H1 (cell line): ENCODE measurements at regions not wholly inside any gene's neighbourhood (a gene's known extent, or its start where the extent isn't known, plus 50 kb on each side); places are given as distances from the start of the nearest gene placed in this dataset.

Experiments
- CTCF ChIA-PET: fragments of 300-600 bp; sonication (Branson Sonifier 250); formaldehyde crosslinking; loops from one replicate; lab custom pipeline; 2021; ENCODE audit not compliant: partially characterized antibody; lab: Charles Lee
- POLR2A ChIA-PET: fragments of 300-600 bp; sonication (Branson Sonifier 250); formaldehyde crosslinking; loops from one replicate; lab custom pipeline; 2021; ENCODE audit warnings: inconsistent platforms; ENCODE audit not compliant: partially characterized antibody; lab: Charles Lee
- DNase-seq, 2 experiments: peaks; one replicate each; pipeline versions ENCODE4 v3.0.0 to v3.0.0-alpha.2; 2010 to 2022; ENCODE audit warnings: low spot score in 2 of 2, low read depth in 1 of 2, mixed read lengths in 1 of 2
- FAIRE-seq: peaks from 2 replicates; lab custom pipeline; 2011; peaks lifted over from hg19 to GRCh38; lab: Jason Lieb, UNC
- H2AFZ ChIP-seq: 2 replicates; pipeline ENCODE4 v1.8.1; 2012; ENCODE audit warnings: low read length, inconsistent platforms
- H2AK5ac ChIP-seq: 2 replicates; pipeline ENCODE4 v1.6.1; 2013; ENCODE audit warnings: low read depth, low read length
- H2BK120ac ChIP-seq: replicated peaks from 2 replicates; pipeline ENCODE3; 2013; ENCODE audit warnings: low read depth, low read length, inconsistent platforms
- H2BK12ac ChIP-seq: 2 replicates; pipeline ENCODE4 v1.6.1; 2013; ENCODE audit warnings: low read depth, low read length
- H2BK15ac ChIP-seq: 2 replicates; pipeline ENCODE4 v1.6.1; 2013; ENCODE audit warnings: low read length
- H2BK20ac ChIP-seq: 2 replicates; pipeline ENCODE4 v1.6.1; 2013; ENCODE audit warnings: low read length
- H2BK5ac ChIP-seq: 2 replicates; pipeline ENCODE4 v1.6.1; 2013; ENCODE audit warnings: low read depth, low read length
- H3K14ac ChIP-seq: 2 replicates; pipeline ENCODE4 v1.6.1; 2013; ENCODE audit warnings: inconsistent platforms; ENCODE audit not compliant: insufficient read length
- H3K18ac ChIP-seq: 2 replicates; pipeline ENCODE4 v1.6.1; 2013; ENCODE audit warnings: low read length; ENCODE audit errors: extremely low read depth
- H3K23ac ChIP-seq: 2 replicates; pipeline ENCODE4 v1.6.1; 2013; ENCODE audit warnings: inconsistent platforms; ENCODE audit not compliant: insufficient read length
- H3K23me2 ChIP-seq: 2 replicates; pipeline ENCODE4 v1.6.1; 2013; ENCODE audit warnings: low read depth, low read length
- H3K27ac ChIP-seq: 2 replicates; pipeline ENCODE4 v1.6.1; 2011; ENCODE audit warnings: low read depth, low read length, inconsistent platforms
- H3K27me3 ChIP-seq, 4 experiments: replicated peaks in 1 of 4; 1 replicate in 1 of 4; 2 replicates in 3 of 4; pipeline versions ENCODE4 v1.6.1 to v1.8.1; 2011 to 2013; ENCODE audit warnings: low read length in 3 of 4, mild to moderate bottlenecking in 3 of 4, inconsistent platforms in 2 of 4, mixed read lengths in 2 of 4, moderate library complexity in 1 of 4; ENCODE audit not compliant: control insufficient read depth in 3 of 4, insufficient read depth in 3 of 4; ENCODE audit errors: extremely low read depth in 1 of 4
- H3K36me3 ChIP-seq, 4 experiments: 2 replicates each; pipeline versions ENCODE4 v1.6.1 to v1.8.1; 2011 to 2013; ENCODE audit warnings: mild to moderate bottlenecking in 4 of 4, low read length in 3 of 4, moderate library complexity in 2 of 4, control low read depth in 1 of 4, inconsistent platforms in 1 of 4; ENCODE audit not compliant: insufficient read depth in 4 of 4, control insufficient read depth in 2 of 4
- H3K4ac ChIP-seq: replicated peaks from 2 replicates; pipeline ENCODE3; 2013; ENCODE audit warnings: low read length, low read depth, mixed read lengths, inconsistent platforms; ENCODE audit not compliant: insufficient read length
- H3K4me1 ChIP-seq, 4 experiments: replicated peaks in 1 of 4; 1 replicate in 1 of 4; 2 replicates in 3 of 4; pipeline versions ENCODE4 v1.6.1 to v1.8.1; 2011 to 2013; ENCODE audit warnings: low read length in 3 of 4, inconsistent platforms in 2 of 4, mixed read lengths in 1 of 4; ENCODE audit not compliant: insufficient read depth in 4 of 4, control insufficient read depth in 3 of 4
- H3K4me2 ChIP-seq, 2 experiments: 2 replicates each; pipeline versions ENCODE4 v1.6.1 to v1.8.1; 2011 to 2013; ENCODE audit warnings: low read depth in 2 of 2, low read length in 2 of 2, control low read depth in 1 of 2, inconsistent platforms in 1 of 2, mild to moderate bottlenecking in 1 of 2; ENCODE audit not compliant: insufficient read depth in 1 of 2
- H3K4me3 ChIP-seq, 4 experiments: fragments of 200-600, 300-600 bp in 1 of 4; sonication (generic), shearing (Covaris generic), sonication (Bioruptor Twin) in 1 of 4; 2 replicates each; pipeline versions ENCODE4 v1.5.1 to v1.8.1; 2011 to 2016; ENCODE audit warnings: low read length in 4 of 4, low read depth in 3 of 4, control low read depth in 2 of 4, inconsistent platforms in 2 of 4, mild to moderate bottlenecking in 2 of 4, mixed read lengths in 1 of 4, moderate library complexity in 1 of 4; ENCODE audit not compliant: insufficient read depth in 2 of 4; ENCODE audit errors: extremely low read depth in 1 of 4
- H3K56ac ChIP-seq: replicated peaks from 2 replicates; pipeline ENCODE3; 2013; ENCODE audit warnings: low read depth, mild to moderate bottlenecking, mixed read lengths, low read length, inconsistent platforms; ENCODE audit not compliant: insufficient read length
- H3K79me1 ChIP-seq: 2 replicates; pipeline ENCODE4 v1.6.1; 2013; ENCODE audit warnings: low read depth, low read length, control low read depth
- H3K79me2 ChIP-seq, 2 experiments: 2 replicates each; pipeline versions ENCODE4 v1.6.1 to v1.8.1; 2012 to 2013; ENCODE audit warnings: low read length in 2 of 2, mild to moderate bottlenecking in 2 of 2, inconsistent platforms in 1 of 2; ENCODE audit not compliant: insufficient read depth in 2 of 2, control insufficient read depth in 1 of 2
- H3K9ac ChIP-seq, 4 experiments: replicated peaks in 1 of 4; 1 replicate in 1 of 4; 2 replicates in 3 of 4; pipeline versions ENCODE4 v1.6.1 to v1.8.1; 2011 to 2013; ENCODE audit warnings: low read depth in 3 of 4, low read length in 3 of 4, control low read depth in 2 of 4, mild to moderate bottlenecking in 2 of 4, moderate library complexity in 2 of 4, inconsistent platforms in 1 of 4; ENCODE audit errors: extremely low read depth in 1 of 4
- H3K9me3 ChIP-seq, 2 experiments: 2 replicates each; pipeline versions ENCODE4 v1.6.1 to v1.8.1; 2012 to 2013; ENCODE audit warnings: mild to moderate bottlenecking in 2 of 2, moderate library complexity in 2 of 2, control low read depth in 1 of 2, inconsistent platforms in 1 of 2, low read depth in 1 of 2, low read length in 1 of 2, mixed read lengths in 1 of 2; ENCODE audit not compliant: insufficient read depth in 2 of 2
- H4K20me1 ChIP-seq, 2 experiments: replicated peaks in 1 of 2; 2 replicates each; pipeline versions ENCODE3 to v1.8.1; 2011 to 2013; ENCODE audit warnings: inconsistent platforms in 2 of 2, low read length in 2 of 2, mild to moderate bottlenecking in 1 of 2; ENCODE audit not compliant: insufficient read depth in 2 of 2, control insufficient read depth in 1 of 2
- H4K5ac ChIP-seq: 2 replicates; pipeline ENCODE4 v1.6.1; 2013; ENCODE audit warnings: low read length, low read depth, mixed read lengths, inconsistent platforms; ENCODE audit not compliant: insufficient read length
- H4K8ac ChIP-seq: 2 replicates; pipeline ENCODE4 v1.8.0; 2013; ENCODE audit warnings: mild to moderate bottlenecking, moderate library complexity, low read length, inconsistent platforms; ENCODE audit not compliant: insufficient read depth; ENCODE audit errors: extremely low read depth
- H4K91ac ChIP-seq: replicated peaks from 2 replicates; pipeline ENCODE3; 2013; ENCODE audit warnings: low read length, mixed read lengths, inconsistent platforms; ENCODE audit not compliant: insufficient read length
- ASH2L ChIP-seq: fragments of 200-600, 300-600 bp; sonication (generic); IDR thresholded peaks from one replicate; pipeline ENCODE4 v1.7.1; 2017; ENCODE audit warnings: low read length
- CBX8 ChIP-seq: fragments of 300-800, 300-1000 bp; sonication (generic); IDR thresholded peaks from 2 replicates; pipeline ENCODE4 v1.7.1; 2016; ENCODE audit warnings: low read depth, low read length, borderline replicate concordance
- CTBP2 ChIP-seq: IDR thresholded peaks from 2 replicates; pipeline ENCODE4 v1.7.0; 2011; ENCODE audit warnings: borderline replicate concordance, mild to moderate bottlenecking, moderate library complexity, mixed read lengths, low read length; ENCODE audit not compliant: insufficient read depth, insufficient read length
- EZH2 ChIP-seq: fragments of 200-600 bp; sonication (generic); IDR thresholded peaks from 2 replicates; pipeline ENCODE4 v1.7.1; 2012; ENCODE audit warnings: low read depth, mild to moderate bottlenecking, moderate library complexity, low read length, inconsistent platforms; ENCODE audit not compliant: severe bottlenecking
- KDM4A ChIP-seq: IDR thresholded peaks from one replicate; pipeline ENCODE4 v1.7.1; 2012; ENCODE audit warnings: low read depth, mild to moderate bottlenecking, moderate library complexity, low read length, inconsistent platforms; ENCODE audit not compliant: severe bottlenecking
- SP1 ChIP-seq: IDR thresholded peaks from 2 replicates; pipeline ENCODE4 v1.6.1; 2011; ENCODE audit warnings: low read depth, low read length
- SRF ChIP-seq: IDR thresholded peaks from 2 replicates; pipeline ENCODE4 v1.6.1; 2011; ENCODE audit warnings: mild to moderate bottlenecking, low read depth, low read length, moderate library complexity
- SUZ12 ChIP-seq: fragments of 200-600 bp; sonication (generic); IDR thresholded peaks from 2 replicates; pipeline ENCODE4 v1.6.1; 2012; ENCODE audit warnings: mild to moderate bottlenecking, inconsistent platforms, low read length, moderate library complexity, mixed read lengths
- TBP ChIP-seq: IDR thresholded peaks from 2 replicates; pipeline ENCODE4 v1.6.1; 2011; ENCODE audit warnings: low read depth, low read length, improper control_type of control experiment
- TCF12 ChIP-seq: IDR thresholded peaks from 2 replicates; pipeline ENCODE4 v1.6.1; 2011; ENCODE audit warnings: low read depth, mild to moderate bottlenecking, low read length
- WGBS, 2 experiments: shearing (Covaris generic) in 1 of 2; methylation state at CpG; one replicate each; pipeline versions ENCODE4 v1.1.6 to v1.1.7; 2013 to 2015; ENCODE audit warnings: low lambda C conversion rate in 2 of 2, mixed read lengths in 2 of 2, inconsistent platforms in 1 of 2, low coverage in 1 of 2, missing lambda C conversion rate in 1 of 2; ENCODE audit not compliant: insufficient replicate concordance in 2 of 2, insufficient coverage in 1 of 2, insufficient read length in 1 of 2; ENCODE audit errors: extremely low coverage in 1 of 2, missing lambda C conversion rate in 1 of 2; 5-methylcytosine and 5-hydroxymethylcytosine counted together
- TF ChIP-seq, protein P1 (sequence below), 3 experiments: IDR thresholded peaks; 1 replicate in 2 of 3; 2 replicates in 1 of 3; pipeline versions ENCODE4 v1.5.1 to v1.6.1; 2011; ENCODE audit warnings: low read length in 3 of 3, mild to moderate bottlenecking in 3 of 3, inconsistent platforms in 2 of 3, low read depth in 1 of 3, moderate library complexity in 1 of 3; ENCODE audit not compliant: insufficient read depth in 1 of 3; ENCODE audit errors: control extremely low read depth in 1 of 3
- TF ChIP-seq, protein P2 (sequence below): IDR thresholded peaks from 2 replicates; pipeline ENCODE4 v1.6.1; 2011; ENCODE audit warnings: low read depth, mild to moderate bottlenecking, low read length; ENCODE audit not compliant: insufficient read depth

- Histone ChIP-seq H3K14ac (no peak overlapping the region), H3K4me2 (no peak overlapping the region), H3K4ac (no peak overlapping the region), H2AFZ (no peak overlapping the region), H2AK5ac (no peak overlapping the region), H2BK120ac (no peak overlapping the region), H2BK5ac (no peak overlapping the region), H3K79me1 (no peaks in the 10 kb centered on the region), H3K9me3 (peaks cover 3 to 4% of the 10 kb centered on the region in 2 experiments; a peak in 2 of 4 replicates), H3K56ac (no peak overlapping the region), H2BK20ac (no peak overlapping the region), H2BK12ac (no peak overlapping the region), H3K9ac (no peak overlapping the region), H3K27ac (no peak overlapping the region), H3K79me2 (no peaks in the 10 kb centered on the region), H3K18ac (no peak overlapping the region), H4K8ac (no peak overlapping the region), H3K36me3 (0 out of 8 replicates have a peak, but pooled peaks cover 0 to under 1% (median 0%) of the 10 kb centered on the region in 4 experiments), H3K23me2 (no peaks in the 10 kb centered on the region), H3K23ac (no peak overlapping the region), H3K4me3 (no peak overlapping the region), H2BK15ac (no peak overlapping the region), H4K5ac (no peak overlapping the region), H4K20me1 (no peaks in the 10 kb centered on the region), H3K4me1 (no peaks in the 10 kb centered on the region), H4K91ac (no peak overlapping the region), H3K27me3 (no peaks in the 10 kb centered on the region)
- WGBS, 2 experiments: 96% methylated on average over 8 of the region's 8 CpGs; no CpG with 5 or more reads in 1 of the 2 experiments
- ChIA-PET CTCF (no interaction called here), POLR2A (no interaction called here)
- FAIRE-seq: no peak
- no peak for DNase-seq
- TF ChIP-seq, protein P1, sequence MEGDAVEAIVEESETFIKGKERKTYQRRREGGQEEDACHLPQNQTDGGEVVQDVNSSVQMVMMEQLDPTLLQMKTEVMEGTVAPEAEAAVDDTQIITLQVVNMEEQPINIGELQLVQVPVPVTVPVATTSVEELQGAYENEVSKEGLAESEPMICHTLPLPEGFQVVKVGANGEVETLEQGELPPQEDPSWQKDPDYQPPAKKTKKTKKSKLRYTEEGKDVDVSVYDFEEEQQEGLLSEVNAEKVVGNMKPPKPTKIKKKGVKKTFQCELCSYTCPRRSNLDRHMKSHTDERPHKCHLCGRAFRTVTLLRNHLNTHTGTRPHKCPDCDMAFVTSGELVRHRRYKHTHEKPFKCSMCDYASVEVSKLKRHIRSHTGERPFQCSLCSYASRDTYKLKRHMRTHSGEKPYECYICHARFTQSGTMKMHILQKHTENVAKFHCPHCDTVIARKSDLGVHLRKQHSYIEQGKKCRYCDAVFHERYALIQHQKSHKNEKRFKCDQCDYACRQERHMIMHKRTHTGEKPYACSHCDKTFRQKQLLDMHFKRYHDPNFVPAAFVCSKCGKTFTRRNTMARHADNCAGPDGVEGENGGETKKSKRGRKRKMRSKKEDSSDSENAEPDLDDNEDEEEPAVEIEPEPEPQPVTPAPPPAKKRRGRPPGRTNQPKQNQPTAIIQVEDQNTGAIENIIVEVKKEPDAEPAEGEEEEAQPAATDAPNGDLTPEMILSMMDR (IDR thresholded peaks at IDR 0.05; ENCODE audit: control extremely low read depth in 1 of 3, insufficient read depth in 1 of 3, low read depth in 1 of 3, low read length in 3 of 3): no peak
- TF ChIP-seq EZH2 (no peak), SRF (no peak), CBX8 (no peak), SP1 (no peak), KDM4A (no peak), ASH2L (no peak), TCF12 (no peak), TBP (no peak), SUZ12 (no peak), CTBP2 (no peak)
- TF ChIP-seq, protein P2, sequence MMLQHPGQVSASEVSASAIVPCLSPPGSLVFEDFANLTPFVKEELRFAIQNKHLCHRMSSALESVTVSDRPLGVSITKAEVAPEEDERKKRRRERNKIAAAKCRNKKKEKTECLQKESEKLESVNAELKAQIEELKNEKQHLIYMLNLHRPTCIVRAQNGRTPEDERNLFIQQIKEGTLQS: no peak
Observed at GRCh38 chrX:74018253-74018652, 165.7 kb upstream of the XIST start.
